Stimulated activated effector memory CD8-positive, alpha-beta T cell treated with anti-CD3 and anti-CD28 coated beads, Interleukin-12 subunit alpha, Interleukin-12 subunit beta, amount 100 ng/mL, for 72 hours (primary cell): ENCODE measurements at regions not wholly inside any gene's neighbourhood (a gene's known extent, or its start where the extent isn't known, plus 50 kb on each side); places are given as distances from the start of the nearest gene placed in this dataset.

Source experiments
- ATAC-seq: fragments of 150-1000 bp; cut with Tn5 transposase; 2 replicates; pipeline ENCODE4 v1.10.0; 2021
- DNase-seq, 2 donors: peaks; one replicate each; pipeline ENCODE4 v3.0.0; 2021 to 2022; ENCODE audit warnings: low spot score in 2 of 2
- H3K27ac Mint-ChIP-seq: one replicate; pipeline ENCODE4 v1.8.0; 2022; ENCODE audit warnings: mild to moderate bottlenecking, mixed read lengths
- H3K36me3 Mint-ChIP-seq: one replicate; pipeline ENCODE4 v1.8.0; 2022; ENCODE audit warnings: mild to moderate bottlenecking, mixed read lengths
- H3K4me1 Mint-ChIP-seq: one replicate; pipeline ENCODE4 v1.8.0; 2022; ENCODE audit warnings: mixed read lengths
- H3K4me3 Mint-ChIP-seq: one replicate; pipeline ENCODE4 v1.8.0; 2022; ENCODE audit warnings: mild to moderate bottlenecking, mixed read lengths
- H3K9me3 Mint-ChIP-seq: one replicate; pipeline ENCODE4 v1.8.0; 2022; ENCODE audit warnings: mixed read lengths

DNA sequence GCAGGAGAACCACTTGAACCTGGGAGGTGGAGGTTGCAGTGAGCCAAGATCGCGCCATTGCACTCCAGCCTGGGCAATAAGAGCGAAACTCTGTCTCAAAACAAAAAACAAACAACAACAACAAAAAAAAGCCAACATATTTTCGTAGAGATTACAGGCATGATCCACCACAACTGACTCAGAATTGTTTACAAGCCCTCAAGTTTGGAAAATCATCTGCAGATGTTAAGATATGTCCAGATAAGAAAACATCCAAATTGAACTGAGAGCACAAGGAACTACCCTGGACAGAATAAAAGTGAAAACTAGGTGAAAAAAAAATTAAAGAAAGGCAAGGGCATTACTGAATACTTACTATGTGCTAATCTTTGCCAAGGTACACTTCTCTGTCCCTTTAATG is 89.8 kb upstream of the WLS start:
- DNase-seq = no peak
- Mint-ChIP-seq H3K36me3 (no peaks in the 10 kb centered on the region), H3K4me1 (no peaks in the 10 kb centered on the region), H3K27ac (no peak overlapping the region), H3K9me3 (peaks cover 4% of the 10 kb centered on the region), H3K4me3 (no peak overlapping the region)
- ATAC-seq = no peak

DNA sequence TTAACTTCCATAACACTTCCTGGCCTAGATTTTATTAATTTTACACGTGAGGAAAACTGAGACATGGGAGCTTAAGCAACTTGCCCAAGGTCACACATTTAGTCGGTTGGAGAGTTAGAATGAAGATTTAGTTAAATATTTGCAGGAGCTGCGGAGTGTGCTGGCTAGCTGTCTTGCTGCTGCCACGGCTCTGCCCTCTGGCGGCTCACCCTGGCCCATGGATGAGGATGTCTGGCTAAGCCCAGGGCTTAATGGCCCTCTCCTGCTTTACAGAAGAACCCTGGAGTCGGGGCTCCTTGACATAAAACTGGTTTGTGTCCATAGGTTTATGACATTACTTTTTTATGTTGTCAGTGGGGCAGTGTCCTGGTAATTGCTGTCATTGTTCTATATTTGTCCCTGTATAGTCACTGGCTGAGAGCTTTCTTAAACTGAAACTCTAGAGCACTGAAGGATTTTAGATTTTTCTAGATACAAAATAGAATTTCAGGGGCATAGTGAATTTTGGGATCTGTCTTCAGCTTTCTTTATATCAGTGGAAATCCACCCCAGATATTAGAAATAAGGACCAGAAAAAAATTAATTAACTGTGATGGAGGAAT is 88.9 kb upstream of the WLS start:
- no peaks in the 10 kb centered on the region for H3K36me3 Mint-ChIP-seq
- H3K27ac Mint-ChIP-seq = no peak overlapping the region
- DNase-seq (no peak), ATAC-seq (no peak)
- no peaks in the 10 kb centered on the region for H3K4me1 Mint-ChIP-seq
- H3K4me3 Mint-ChIP-seq = no peak overlapping the region
- peaks cover 4% of the 10 kb centered on the region for H3K9me3 Mint-ChIP-seq

GRCh38 chr1:68320349-68320748 is 88.0 kb upstream of the WLS start:
- no peak overlapping the region for H3K4me3 Mint-ChIP-seq
- ATAC-seq = no peak
- no peaks in the 10 kb centered on the region for H3K36me3 Mint-ChIP-seq
- H3K9me3 Mint-ChIP-seq = no peaks in the 10 kb centered on the region
- H3K4me1 Mint-ChIP-seq = no peaks in the 10 kb centered on the region
- no peak for DNase-seq
- H3K27ac Mint-ChIP-seq = no peak overlapping the region

- Mint-ChIP-seq H3K9me3 (no peaks in the 10 kb centered on the region), H3K4me1 (no peaks in the 10 kb centered on the region), H3K36me3 (no peaks in the 10 kb centered on the region), H3K4me3 (no peak overlapping the region), H3K27ac (no peak overlapping the region)
- ATAC-seq = no peak
- DNase-seq = no peak
These were observed 87.6 kb upstream of the WLS start for GRCh38 chr1:68319907-68320306.

DNA sequence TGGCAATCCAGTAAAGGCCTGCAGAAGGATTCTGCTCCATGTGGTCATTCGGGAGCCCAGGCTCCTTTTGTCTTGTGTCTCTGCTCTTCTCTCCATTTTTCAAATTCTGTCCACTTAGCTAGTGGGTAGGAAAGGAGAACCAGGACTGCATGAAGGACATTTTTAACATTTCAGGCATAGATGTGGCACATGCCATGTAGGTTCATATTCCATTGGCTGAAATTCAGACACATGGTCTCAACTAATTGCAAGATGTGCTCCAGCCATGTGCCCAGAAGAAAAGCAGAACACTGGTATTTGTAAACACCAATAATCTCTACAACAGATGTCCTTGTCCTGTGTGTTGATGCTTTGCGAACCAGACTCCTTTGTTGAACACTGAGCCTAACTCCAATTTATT is 85.2 kb upstream of the WLS start:
- H3K27ac Mint-ChIP-seq = no peak overlapping the region
- DNase-seq = no peak
- H3K36me3 Mint-ChIP-seq = no peaks in the 10 kb centered on the region
- H3K4me1 Mint-ChIP-seq = no peaks in the 10 kb centered on the region
- no peak overlapping the region for H3K4me3 Mint-ChIP-seq
- no peaks in the 10 kb centered on the region for H3K9me3 Mint-ChIP-seq
- no peak for ATAC-seq

DNA sequence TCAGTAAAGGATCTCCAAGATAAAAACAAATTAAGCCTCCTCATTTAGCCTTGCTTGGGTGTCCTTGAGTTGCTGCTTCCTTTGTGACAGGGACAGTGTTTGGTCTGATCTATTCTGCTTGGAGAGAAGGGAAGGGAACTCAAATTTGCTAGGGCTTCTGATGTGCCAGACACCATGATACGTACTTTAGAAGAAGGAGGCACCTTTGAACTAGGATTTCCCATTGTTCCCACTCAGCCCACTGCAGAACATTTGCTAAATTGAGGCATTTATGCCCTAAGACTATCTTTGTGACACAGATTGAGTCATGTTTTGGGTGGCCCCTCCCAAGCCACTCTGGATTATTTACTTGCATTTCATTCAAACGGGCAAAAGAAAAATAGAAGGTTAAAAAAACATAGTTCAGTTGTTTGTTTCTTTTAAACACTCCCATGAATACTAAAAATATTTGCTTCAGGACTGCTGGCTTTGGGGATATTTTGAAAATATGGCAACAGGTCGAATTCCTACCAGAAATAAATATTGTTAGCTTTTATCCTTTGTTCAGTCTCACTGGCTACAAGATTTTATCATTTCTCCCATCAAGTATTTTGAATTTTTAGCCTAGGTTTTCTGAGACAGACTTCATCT is 81.9 kb upstream of the WLS start:
- peaks cover 6% of the 10 kb centered on the region for H3K36me3 Mint-ChIP-seq
- H3K27ac Mint-ChIP-seq = no peak overlapping the region
- H3K4me3 Mint-ChIP-seq = no peak overlapping the region
- H3K9me3 Mint-ChIP-seq = peaks cover 2% of the 10 kb centered on the region
- ATAC-seq = no peak
- DNase-seq = no peak
- H3K4me1 Mint-ChIP-seq = no peaks in the 10 kb centered on the region

- H3K4me3 Mint-ChIP-seq = no peak overlapping the region
- H3K27ac Mint-ChIP-seq = no peak overlapping the region
- peaks cover 2% of the 10 kb centered on the region for H3K9me3 Mint-ChIP-seq
- peaks cover 6% of the 10 kb centered on the region for H3K36me3 Mint-ChIP-seq
- ATAC-seq (no peak), DNase-seq (no peak)
- H3K4me1 Mint-ChIP-seq = no peaks in the 10 kb centered on the region
These were observed 81.4 kb upstream of the WLS start for GRCh38 chr1:68313735-68314134.

GRCh38 chr1:68308034-68308433 is 75.7 kb upstream of the WLS start:
- H3K9me3 Mint-ChIP-seq = peaks cover 2% of the 10 kb centered on the region
- no peak overlapping the region for H3K27ac Mint-ChIP-seq
- H3K36me3 Mint-ChIP-seq = peaks cover 6% of the 10 kb centered on the region
- ATAC-seq = no peak
- H3K4me1 Mint-ChIP-seq = no peaks in the 10 kb centered on the region
- no peak overlapping the region for H3K4me3 Mint-ChIP-seq
- DNase-seq = no peak

GRCh38 chr1:68307378-68307787 is 75.1 kb upstream of the WLS start:
- DNase-seq (no peak), ATAC-seq (no peak)
- Mint-ChIP-seq H3K4me1 (no peaks in the 10 kb centered on the region), H3K27ac (no peak overlapping the region), H3K36me3 (peaks cover 6% of the 10 kb centered on the region), H3K9me3 (peaks cover 2% of the 10 kb centered on the region), H3K4me3 (no peak overlapping the region)

DNA sequence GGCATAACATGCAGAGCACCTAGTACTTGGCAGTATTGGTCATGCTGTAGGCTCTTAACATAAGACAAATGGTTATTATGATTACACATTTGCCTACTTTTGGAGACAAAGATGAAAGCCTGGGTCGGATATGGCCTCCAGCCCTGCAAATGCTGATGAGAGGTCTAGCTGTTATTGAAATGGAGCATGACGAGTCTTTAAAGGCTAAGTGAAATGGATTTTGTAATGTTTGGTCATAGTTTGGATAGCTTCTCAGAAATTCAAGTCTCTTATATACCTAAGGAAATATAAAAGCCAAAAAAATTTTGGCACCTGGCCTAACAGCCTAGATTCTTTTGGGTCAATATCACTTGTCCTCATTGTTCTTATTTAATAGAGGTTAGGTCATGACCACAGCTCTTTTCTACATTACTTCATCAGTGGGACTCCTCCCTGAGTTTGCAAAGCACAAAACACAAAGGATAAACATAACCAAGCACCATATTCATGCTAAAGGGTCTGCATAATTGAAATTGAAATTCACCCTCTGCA is 69.2 kb upstream of the WLS start:
- ATAC-seq (no peak), DNase-seq (no peak)
- H3K9me3 Mint-ChIP-seq = peaks cover 8% of the 10 kb centered on the region
- H3K36me3 Mint-ChIP-seq = no peaks in the 10 kb centered on the region
- H3K4me3 Mint-ChIP-seq = no peak overlapping the region
- no peaks in the 10 kb centered on the region for H3K4me1 Mint-ChIP-seq
- no peak overlapping the region for H3K27ac Mint-ChIP-seq

- DNase-seq (no peak), ATAC-seq (no peak)
- Mint-ChIP-seq H3K4me3 (no peak overlapping the region), H3K36me3 (no peaks in the 10 kb centered on the region), H3K9me3 (no peaks in the 10 kb centered on the region), H3K4me1 (no peaks in the 10 kb centered on the region), H3K27ac (no peak overlapping the region)
These were observed 62.2 kb upstream of the WLS start for GRCh38 chr1:68294367-68295066.

DNA sequence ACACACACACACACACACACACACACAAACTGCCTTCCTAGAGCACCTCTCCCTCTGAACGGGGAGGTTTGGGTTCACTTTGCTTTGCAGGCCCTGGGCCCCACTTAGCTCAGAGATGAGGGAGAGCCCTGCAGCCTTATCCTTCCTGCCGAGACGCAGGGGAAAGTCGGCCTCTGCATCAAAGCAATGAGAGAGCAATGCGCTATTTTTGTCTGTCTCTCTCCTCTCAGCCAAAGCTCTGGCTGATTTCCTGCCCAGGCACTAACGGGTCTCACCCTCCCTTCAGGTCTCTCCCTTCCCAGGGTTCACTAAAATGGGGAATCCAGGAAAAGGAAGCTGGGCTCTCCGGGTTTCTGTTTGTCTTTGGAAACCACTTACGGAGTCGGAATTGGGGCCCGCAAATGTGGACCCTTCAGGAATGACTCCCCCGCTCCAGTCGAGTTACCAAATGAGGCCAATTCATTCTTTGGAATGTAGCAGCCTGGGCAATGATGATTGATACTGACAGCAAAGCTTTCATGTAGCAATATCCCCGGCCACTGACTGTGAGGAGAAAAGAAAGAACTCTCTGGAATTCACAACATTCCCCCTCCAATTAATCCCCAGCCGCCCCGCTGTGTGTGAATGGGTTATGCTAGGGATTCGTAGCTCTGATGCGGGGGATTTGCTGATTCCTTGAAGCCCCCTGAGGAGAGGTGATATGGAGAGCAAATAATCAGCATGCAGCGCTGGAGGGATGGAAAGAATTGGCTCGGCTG is 61.5 kb upstream of the WLS start:
- no peaks in the 10 kb centered on the region for H3K9me3 Mint-ChIP-seq
- H3K27ac Mint-ChIP-seq = no peak overlapping the region
- H3K4me3 Mint-ChIP-seq = no peak overlapping the region
- DNase-seq = no peak
- ATAC-seq = no peak
- H3K4me1 Mint-ChIP-seq = no peaks in the 10 kb centered on the region
- H3K36me3 Mint-ChIP-seq = no peaks in the 10 kb centered on the region

DNA sequence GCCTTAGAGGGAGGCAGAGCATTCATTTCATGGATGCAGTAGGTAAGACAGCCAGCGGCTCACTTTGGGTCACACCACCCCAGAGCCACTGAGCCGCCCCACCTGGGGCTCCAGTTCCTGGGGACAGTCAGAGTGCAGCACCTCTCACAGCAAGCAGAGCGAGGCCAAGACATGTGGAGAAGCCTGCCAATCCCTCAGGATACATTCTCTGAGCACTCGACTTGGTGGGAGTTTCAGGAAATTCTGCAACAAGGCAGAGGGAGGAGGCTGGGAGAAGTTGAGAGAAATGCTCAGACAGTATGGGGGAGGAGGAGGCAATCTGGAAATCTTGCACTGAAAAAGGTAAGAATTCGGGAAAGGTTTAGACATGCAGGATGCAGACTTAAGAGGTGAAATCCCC is 60.8 kb upstream of the WLS start:
- no peaks in the 10 kb centered on the region for H3K9me3 Mint-ChIP-seq
- H3K27ac Mint-ChIP-seq = no peak overlapping the region
- ATAC-seq (no peak), DNase-seq (no peak)
- no peaks in the 10 kb centered on the region for H3K4me1 Mint-ChIP-seq
- no peak overlapping the region for H3K4me3 Mint-ChIP-seq
- no peaks in the 10 kb centered on the region for H3K36me3 Mint-ChIP-seq

GRCh38 chr1:68291688-68292384 is 59.5 kb upstream of the WLS start:
- Mint-ChIP-seq H3K4me3 (no peak overlapping the region), H3K4me1 (no peaks in the 10 kb centered on the region), H3K9me3 (no peaks in the 10 kb centered on the region), H3K36me3 (no peaks in the 10 kb centered on the region), H3K27ac (no peak overlapping the region)
- no peak for ATAC-seq
- DNase-seq = no peak

DNA sequence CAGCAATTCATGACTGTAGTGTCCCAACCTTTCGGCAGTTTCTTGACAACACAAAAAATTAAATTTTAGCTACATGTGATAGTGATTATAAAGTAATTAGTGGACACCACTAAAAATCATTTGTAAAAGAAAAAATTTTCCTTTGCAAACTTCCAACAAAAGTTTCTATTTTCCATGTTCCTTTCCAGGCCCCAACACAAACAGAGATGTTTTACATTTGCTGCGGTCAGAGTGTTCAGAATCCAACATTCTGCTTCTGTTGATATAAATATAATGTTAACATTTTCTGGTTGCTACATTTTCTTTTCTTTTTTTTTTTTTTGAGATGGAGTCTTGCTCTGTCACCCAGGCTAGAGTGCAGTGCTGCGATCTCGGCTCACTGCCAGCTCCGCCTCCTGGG is 54.9 kb upstream of the WLS start:
- DNase-seq (no peak), ATAC-seq (no peak)
- Mint-ChIP-seq H3K36me3 (no peaks in the 10 kb centered on the region), H3K27ac (no peak overlapping the region), H3K4me3 (no peak overlapping the region), H3K9me3 (peaks cover 3% of the 10 kb centered on the region), H3K4me1 (no peaks in the 10 kb centered on the region)
